Gastroesophageal sphincter (tissue), 4 donors: ENCODE measurements at regions not wholly inside any gene's neighbourhood (a gene's known extent, or its start where the extent isn't known, plus 50 kb on each side); places are given as distances from the start of the nearest gene placed in this dataset.
A peak's percentile ranks its signal among the peaks of the same experiment; 100 is the strongest.

Source experiments
- ATAC-seq: fragments of 150-250 bp; one replicate; pipeline ENCODE4 v1.9.1; 2016; ENCODE audit warnings: mild to moderate bottlenecking, moderate library complexity
- H3K27ac ChIP-seq, 4 donors: fragments of 200-600 bp; sonication (generic) in 3 of 4; 1 replicate in 3 of 4; 2 replicates in 1 of 4; pipeline ENCODE4 v1.5.1; 2016 to 2019
- H3K27me3 ChIP-seq: fragments of 200-600 bp; sonication (generic); one replicate; pipeline ENCODE4 v1.5.1; 2019
- H3K36me3 ChIP-seq, 2 donors: fragments of 200-600 bp; sonication (generic); one replicate each; pipeline ENCODE4 v1.5.1; 2019; ENCODE audit warnings: control low read depth in 1 of 2
- H3K4me1 ChIP-seq, 3 donors: fragments of 200-600 bp; sonication (generic); 1 replicate in 2 of 3; 2 replicates in 1 of 3; pipeline ENCODE4 v1.5.1; 2016 to 2019; ENCODE audit warnings: control low read depth in 2 of 3
- H3K4me3 ChIP-seq, 2 donors: fragments of 200-600 bp; sonication (generic); one replicate each; pipeline ENCODE4 v1.5.1; 2019; ENCODE audit warnings: mild to moderate bottlenecking in 1 of 2, moderate library complexity in 1 of 2
- H3K9me3 ChIP-seq, 3 donors: fragments of 200-600 bp; sonication (generic); one replicate each; pipeline ENCODE4 v1.5.1; 2017 to 2019; ENCODE audit warnings: control low read depth in 2 of 3
- EP300 ChIP-seq: sonication (generic); formaldehyde crosslinking; IDR thresholded peaks from one replicate; pipeline ENCODE4 v1.6.1; 2017; ENCODE audit warnings: antibody characterized with exemption, mild to moderate bottlenecking
- POLR2A ChIP-seq, 2 donors: fragments of 450-650 bp; IDR thresholded peaks; one replicate each; pipeline ENCODE4 v1.6.1; 2017; ENCODE audit warnings: antibody characterized with exemption in 2 of 2, mild to moderate bottlenecking in 2 of 2, moderate library complexity in 1 of 2
- POLR2AphosphoS5 ChIP-seq: sonication (generic); formaldehyde crosslinking; IDR thresholded peaks from one replicate; pipeline ENCODE4 v1.6.1; 2017; ENCODE audit warnings: antibody characterized with exemption
- WGBS, 2 donors: methylation state at CpG; one replicate each; pipeline ENCODE4 v1.1.5; 2018; ENCODE audit warnings: low coverage in 1 of 2; 5-methylcytosine and 5-hydroxymethylcytosine counted together
- TF ChIP-seq, protein P1 (sequence below), 4 experiments: fragments of 200-600 bp in 2 of 4; fragments of 450-650 bp in 2 of 4; sonication (generic) in 1 of 4; IDR thresholded peaks; one replicate each; pipeline ENCODE4 v1.5.1; 2017 to 2019; ENCODE audit warnings: antibody characterized with exemption in 4 of 4, mild to moderate bottlenecking in 2 of 4, moderate library complexity in 2 of 4

DNA sequence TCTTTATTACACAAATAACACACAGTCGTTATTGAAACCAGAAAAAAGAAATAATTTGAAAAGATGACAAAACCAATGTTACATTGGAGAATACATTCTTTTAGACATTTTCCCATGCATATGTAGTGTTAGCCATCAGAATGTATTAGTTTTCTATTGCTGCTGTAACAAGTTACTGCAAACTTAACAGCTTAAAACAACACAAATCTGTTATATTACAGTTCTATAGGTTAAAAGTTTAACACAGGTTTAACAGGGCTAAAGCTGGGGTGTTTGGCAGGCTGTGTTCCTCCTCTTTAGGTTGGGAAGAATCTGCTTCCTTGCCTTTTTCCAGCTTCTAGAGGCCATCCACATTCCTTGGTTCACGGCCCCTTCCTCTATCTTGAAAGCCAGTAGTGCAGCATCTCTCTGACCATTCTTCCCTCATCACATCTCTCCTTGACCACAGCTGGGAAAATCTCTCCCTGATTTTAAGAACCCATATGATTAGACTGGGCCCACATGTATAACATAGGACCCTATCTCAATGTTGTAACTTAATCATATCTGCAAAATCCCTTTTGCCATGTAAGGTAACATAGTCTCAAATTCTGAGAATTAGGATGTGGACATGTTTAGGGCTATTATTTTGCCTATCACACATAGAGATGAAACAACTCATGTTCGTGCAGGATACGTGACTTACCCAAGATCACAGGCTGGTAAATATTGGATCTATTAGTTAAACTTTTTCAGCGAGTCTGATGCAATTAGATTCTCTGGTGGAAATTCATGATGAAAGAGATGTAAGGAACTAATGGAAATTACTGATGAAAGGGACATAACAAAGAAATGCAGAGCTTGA is 145.4 kb upstream of the TMEM170B start:
- 94 to 98% methylated on average over 4 to 5 of the region's 5 CpGs for WGBS, 2 donors
- H3K4me3 ChIP-seq, result no peak overlapping the region
- TF ChIP-seq POLR2A (IDR thresholded peaks at IDR 0.05) (no peak), EP300 (no peak), POLR2AphosphoS5 (no peak)
- TF ChIP-seq, protein P1, sequence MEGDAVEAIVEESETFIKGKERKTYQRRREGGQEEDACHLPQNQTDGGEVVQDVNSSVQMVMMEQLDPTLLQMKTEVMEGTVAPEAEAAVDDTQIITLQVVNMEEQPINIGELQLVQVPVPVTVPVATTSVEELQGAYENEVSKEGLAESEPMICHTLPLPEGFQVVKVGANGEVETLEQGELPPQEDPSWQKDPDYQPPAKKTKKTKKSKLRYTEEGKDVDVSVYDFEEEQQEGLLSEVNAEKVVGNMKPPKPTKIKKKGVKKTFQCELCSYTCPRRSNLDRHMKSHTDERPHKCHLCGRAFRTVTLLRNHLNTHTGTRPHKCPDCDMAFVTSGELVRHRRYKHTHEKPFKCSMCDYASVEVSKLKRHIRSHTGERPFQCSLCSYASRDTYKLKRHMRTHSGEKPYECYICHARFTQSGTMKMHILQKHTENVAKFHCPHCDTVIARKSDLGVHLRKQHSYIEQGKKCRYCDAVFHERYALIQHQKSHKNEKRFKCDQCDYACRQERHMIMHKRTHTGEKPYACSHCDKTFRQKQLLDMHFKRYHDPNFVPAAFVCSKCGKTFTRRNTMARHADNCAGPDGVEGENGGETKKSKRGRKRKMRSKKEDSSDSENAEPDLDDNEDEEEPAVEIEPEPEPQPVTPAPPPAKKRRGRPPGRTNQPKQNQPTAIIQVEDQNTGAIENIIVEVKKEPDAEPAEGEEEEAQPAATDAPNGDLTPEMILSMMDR (IDR thresholded peaks at IDR 0.05), result no peak
- H3K27ac ChIP-seq, result peak overlapping the region in 2 of 4 donors; percentile 7 to 14
- no peak for ATAC-seq
- H3K4me1 ChIP-seq, result no peaks in the 10 kb centered on the region
- H3K9me3 ChIP-seq, result no peaks in the 10 kb centered on the region
- no peaks in the 10 kb centered on the region for H3K27me3 ChIP-seq
- H3K36me3 ChIP-seq, result no peaks in the 10 kb centered on the region

DNA sequence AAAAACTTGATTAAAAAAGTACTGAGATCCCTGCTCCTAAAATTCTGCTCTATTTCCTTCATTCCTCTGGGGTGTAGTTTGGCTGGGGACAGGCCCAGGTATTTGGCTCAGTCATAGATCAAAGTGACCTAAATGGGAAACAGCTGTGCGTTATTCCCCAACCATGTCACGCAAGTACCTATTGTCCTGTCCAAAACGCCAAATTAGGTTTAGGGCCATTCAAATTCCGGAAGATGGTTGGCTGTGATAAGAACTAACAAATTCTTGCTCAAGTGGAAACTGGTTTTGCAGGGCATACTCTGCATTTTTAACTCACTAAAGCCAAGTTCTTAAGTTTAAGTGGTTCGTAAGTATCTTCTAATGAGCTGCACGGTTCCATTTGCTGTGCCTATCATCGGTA is 147.6 kb upstream of the TMEM170B start:
- Histone ChIP-seq H3K36me3 (no peaks in the 10 kb centered on the region), H3K27me3 (no peaks in the 10 kb centered on the region), H3K4me3 (no peak overlapping the region), H3K4me1 (no peaks in the 10 kb centered on the region), H3K9me3 (no peaks in the 10 kb centered on the region), H3K27ac (peak overlapping the region in 1 of 4 donors; percentile 45)
- 73 to 80% methylated on average over 4 to 6 of the region's 7 CpGs for whole genome bisulfite sequencing, 2 donors
- TF ChIP-seq POLR2AphosphoS5, result peak; percentile 34
- TF ChIP-seq POLR2A (IDR thresholded peaks at IDR 0.05), result no peak
- peak; percentile 71 for ATAC-seq

GRCh38 chr6:11388983-11389944 is 148.3 kb upstream of the TMEM170B start:
- TF ChIP-seq EP300, result no peak
- TF ChIP-seq POLR2A (IDR thresholded peaks at IDR 0.05), result no peak
- TF ChIP-seq, protein P1 (IDR thresholded peaks at IDR 0.05), result no peak
- no peak for TF ChIP-seq POLR2AphosphoS5
- H3K4me1 ChIP-seq, result no peaks in the 10 kb centered on the region

GRCh38 chr6:11387707-11388430 is 149.7 kb upstream of the TMEM170B start:
- no peak overlapping the region for H3K4me3 ChIP-seq
- H3K36me3 ChIP-seq, result no peaks in the 10 kb centered on the region
- H3K4me1 ChIP-seq, result no peaks in the 10 kb centered on the region
- H3K27ac ChIP-seq, result no peak overlapping the region
- TF ChIP-seq POLR2AphosphoS5 (no peak), POLR2A (IDR thresholded peaks at IDR 0.05) (no peak), EP300 (no peak)
- TF ChIP-seq, protein P1 (IDR thresholded peaks at IDR 0.05), result no peak
- 83 to 86% methylated on average over 2 to 4 of the region's 5 CpGs for WGBS, 2 donors
- ATAC-seq, result no peak
- no peaks in the 10 kb centered on the region for H3K9me3 ChIP-seq
- no peaks in the 10 kb centered on the region for H3K27me3 ChIP-seq

More at GRCh38 chr6:11388983-11389944, 148.3 kb upstream of the TMEM170B start:
- H3K9me3 ChIP-seq, result no peaks in the 10 kb centered on the region
- no peak overlapping the region for H3K4me3 ChIP-seq
- no peak for ATAC-seq
- WGBS, 2 donors, result 70 to 89% methylated on average over 4 to 5 of the region's 5 CpGs
- no peaks in the 10 kb centered on the region for H3K36me3 ChIP-seq
- peak overlapping the region in 1 of 4 donors; percentile 45 for H3K27ac ChIP-seq
- H3K27me3 ChIP-seq, result no peaks in the 10 kb centered on the region

DNA sequence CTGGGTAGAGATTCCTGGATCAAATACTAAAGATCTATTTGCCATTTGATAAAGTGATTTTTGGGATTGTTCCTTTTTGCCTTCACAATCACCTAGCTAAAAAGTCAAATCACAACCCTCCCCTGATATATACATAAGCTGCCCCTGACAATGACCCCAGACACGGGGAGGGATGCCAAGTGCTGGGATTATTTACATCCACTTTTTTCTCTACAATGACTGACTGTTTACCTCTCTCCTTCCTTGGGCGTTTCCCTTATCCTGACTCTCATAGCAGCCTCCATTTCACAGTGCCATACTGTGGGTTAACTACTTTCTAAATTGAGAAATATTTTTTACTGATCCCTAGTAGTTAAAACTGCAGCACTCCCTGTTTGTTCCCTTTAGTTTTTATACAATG is 150.8 kb upstream of the TMEM170B start:
- H3K36me3 ChIP-seq, result no peaks in the 10 kb centered on the region

More for the DNA sequence above, 150.8 kb upstream of the TMEM170B start:
- 15% methylated on average over 2 of the region's 2 CpGs; no CpG with 5 or more reads in 1 of the 2 donors for WGBS, 2 donors
- no peaks in the 10 kb centered on the region for H3K9me3 ChIP-seq
- H3K4me1 ChIP-seq, result no peaks in the 10 kb centered on the region
- H3K27me3 ChIP-seq, result no peaks in the 10 kb centered on the region
- ATAC-seq, result no peak
- H3K27ac ChIP-seq, result no peak overlapping the region
- TF ChIP-seq POLR2A (IDR thresholded peaks at IDR 0.05) (no peak), POLR2AphosphoS5 (no peak), EP300 (no peak)
- TF ChIP-seq, protein P1 (IDR thresholded peaks at IDR 0.05), result no peak
- H3K4me3 ChIP-seq, result no peak overlapping the region
